ENCODE measurements at regions not wholly inside any gene's neighbourhood (a gene's known extent, or its start where the extent isn't known, plus 50 kb on each side); places are given as distances from the start of the nearest gene placed in this dataset.
A peak's percentile ranks its signal among the peaks of the same experiment; 100 is the strongest.

- TF ChIP-seq POLR2A (IDR thresholded peaks at IDR 0.05), result no peak
- TF ChIP-seq, protein P1, sequence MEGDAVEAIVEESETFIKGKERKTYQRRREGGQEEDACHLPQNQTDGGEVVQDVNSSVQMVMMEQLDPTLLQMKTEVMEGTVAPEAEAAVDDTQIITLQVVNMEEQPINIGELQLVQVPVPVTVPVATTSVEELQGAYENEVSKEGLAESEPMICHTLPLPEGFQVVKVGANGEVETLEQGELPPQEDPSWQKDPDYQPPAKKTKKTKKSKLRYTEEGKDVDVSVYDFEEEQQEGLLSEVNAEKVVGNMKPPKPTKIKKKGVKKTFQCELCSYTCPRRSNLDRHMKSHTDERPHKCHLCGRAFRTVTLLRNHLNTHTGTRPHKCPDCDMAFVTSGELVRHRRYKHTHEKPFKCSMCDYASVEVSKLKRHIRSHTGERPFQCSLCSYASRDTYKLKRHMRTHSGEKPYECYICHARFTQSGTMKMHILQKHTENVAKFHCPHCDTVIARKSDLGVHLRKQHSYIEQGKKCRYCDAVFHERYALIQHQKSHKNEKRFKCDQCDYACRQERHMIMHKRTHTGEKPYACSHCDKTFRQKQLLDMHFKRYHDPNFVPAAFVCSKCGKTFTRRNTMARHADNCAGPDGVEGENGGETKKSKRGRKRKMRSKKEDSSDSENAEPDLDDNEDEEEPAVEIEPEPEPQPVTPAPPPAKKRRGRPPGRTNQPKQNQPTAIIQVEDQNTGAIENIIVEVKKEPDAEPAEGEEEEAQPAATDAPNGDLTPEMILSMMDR (IDR thresholded peaks at IDR 0.05), result no peak
- 82 to 85% methylated on average over 2 of the region's 2 CpGs for WGBS, 2 donors
- intact Hi-C loops (cut with DNase I), result no loop called here
- ATAC-seq (no peak), DNase-seq (no peak)
- Histone ChIP-seq H3K4me1 (no peaks in the 10 kb centered on the region), H3K9me3 (no peaks in the 10 kb centered on the region), H3K27me3 (no peaks in the 10 kb centered on the region), H3K27ac (no peak overlapping the region), H3K36me3 (replicated peaks in 1 of 2; ENCODE audit: insufficient read depth in 1 of 2, low read depth in 2 of 2) (no peaks in the 10 kb centered on the region), H3K4me3 (no peak overlapping the region)
These were observed 326.4 kb downstream of the MEI4 start for GRCh38 chr6:77979204-77979603.

- no peaks in the 10 kb centered on the region for H3K27me3 ChIP-seq
- H3K4me3 ChIP-seq, result no peak overlapping the region
- ATAC-seq (no peak), DNase-seq (no peak)
- intact Hi-C loops (cut with DNase I), result no loop called here
- 71 to 79% methylated on average over 2 of the region's 2 CpGs for WGBS, 2 donors
- H3K36me3 ChIP-seq (replicated peaks in 1 of 2; ENCODE audit: insufficient read depth in 1 of 2, low read depth in 2 of 2), result no peaks in the 10 kb centered on the region
- H3K27ac ChIP-seq, result no peak overlapping the region
- H3K9me3 ChIP-seq, result no peaks in the 10 kb centered on the region
- H3K4me1 ChIP-seq, result no peaks in the 10 kb centered on the region
- TF ChIP-seq, protein P1 (IDR thresholded peaks at IDR 0.05), result no peak
- TF ChIP-seq POLR2A (IDR thresholded peaks at IDR 0.05), result no peak
These were observed 333.7 kb downstream of the MEI4 start for GRCh38 chr6:77986380-77987034.

DNA sequence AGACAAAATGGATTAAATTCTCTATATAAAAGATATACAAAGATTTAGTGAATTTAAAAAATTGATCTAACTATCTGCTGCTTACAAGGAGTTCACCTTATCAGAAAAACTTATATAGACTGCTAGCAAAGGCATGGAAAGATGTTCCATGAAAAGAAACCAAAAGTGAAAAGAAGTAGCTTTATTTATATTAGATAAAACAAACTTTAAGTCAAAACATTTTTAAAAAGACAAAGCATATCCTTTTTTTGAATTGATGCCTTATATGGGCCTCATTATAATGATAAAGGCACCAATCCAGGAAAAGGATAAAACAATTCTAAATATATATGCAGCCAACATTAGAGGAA is 334.2 kb downstream of the MEI4 start:
- no peak for TF ChIP-seq POLR2A (IDR thresholded peaks at IDR 0.05)
- TF ChIP-seq, protein P1 (IDR thresholded peaks at IDR 0.05), result no peak
- no peak overlapping the region for H3K4me3 ChIP-seq

GRCh38 chr6:78010130-78010529 is 357.3 kb downstream of the MEI4 start:
- Histone ChIP-seq H3K9me3 (peaks cover 0 to 7% (median 0%) of the 10 kb centered on the region in 3 donors), H3K4me1 (no peaks in the 10 kb centered on the region), H3K27me3 (no peaks in the 10 kb centered on the region), H3K27ac (no peak overlapping the region), H3K4me3 (no peak overlapping the region), H3K36me3 (replicated peaks in 1 of 2; ENCODE audit: insufficient read depth in 1 of 2, low read depth in 2 of 2) (no peaks in the 10 kb centered on the region)
- ATAC-seq (no peak), DNase-seq (no peak)
- WGBS, 2 donors, result 23 to 32% methylated on average over 1 of the region's 1 CpG
- TF ChIP-seq, protein P1 (IDR thresholded peaks at IDR 0.05), result no peak
- TF ChIP-seq POLR2A (IDR thresholded peaks at IDR 0.05), result no peak
- intact Hi-C loops (cut with DNase I), result no loop called here

More for the DNA sequence above, 334.2 kb downstream of the MEI4 start:
- H3K27ac ChIP-seq, result no peak overlapping the region
- H3K9me3 ChIP-seq, result no peaks in the 10 kb centered on the region
- no peaks in the 10 kb centered on the region for H3K36me3 ChIP-seq (replicated peaks in 1 of 2; ENCODE audit: insufficient read depth in 1 of 2, low read depth in 2 of 2)
- H3K27me3 ChIP-seq, result no peaks in the 10 kb centered on the region
- ATAC-seq, result no peak
- no peak for DNase-seq
- intact Hi-C loops (cut with DNase I), result no loop called here
- H3K4me1 ChIP-seq, result no peaks in the 10 kb centered on the region

DNA sequence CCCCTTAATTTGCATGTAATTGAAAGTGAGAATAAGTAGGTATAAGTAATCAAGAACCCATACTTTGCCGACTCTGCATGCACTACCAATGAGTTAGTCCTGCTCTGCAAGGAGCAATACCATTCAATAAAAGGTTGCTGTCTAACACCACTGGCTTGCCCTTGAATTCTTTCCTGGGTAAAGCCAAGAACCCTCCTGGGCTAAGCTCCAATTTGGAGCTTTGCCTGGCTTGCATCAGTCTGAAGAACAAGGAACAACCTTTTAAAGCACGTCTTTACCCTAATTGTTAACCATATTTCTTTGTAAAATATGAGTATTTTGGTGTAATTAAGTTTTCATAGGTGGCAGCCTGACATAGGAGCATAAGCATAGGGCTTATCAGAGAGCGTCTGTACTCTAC is 367.7 kb downstream of the MEI4 start:
- Histone ChIP-seq H3K4me1 (no peaks in the 10 kb centered on the region), H3K9me3 (peaks cover 0 to 3% (median 0%) of the 10 kb centered on the region in 3 donors), H3K27ac (no peak overlapping the region), H3K36me3 (replicated peaks in 1 of 2; ENCODE audit: insufficient read depth in 1 of 2, low read depth in 2 of 2) (no peaks in the 10 kb centered on the region), H3K27me3 (no peaks in the 10 kb centered on the region), H3K4me3 (no peak overlapping the region)
- peak in 1 of 4 donors; percentile 37 for DNase-seq
- TF ChIP-seq, protein P1 (IDR thresholded peaks at IDR 0.05), result no peak
- TF ChIP-seq POLR2A (IDR thresholded peaks at IDR 0.05), result no peak
- 55 to 59% methylated on average over 3 of the region's 3 CpGs for WGBS, 2 donors
- ATAC-seq, result no peak
- intact Hi-C loops (cut with DNase I), result no loop called here
